Upper lobe of left lung (tissue), 4 donors: ENCODE measurements at regions not wholly inside any gene's neighbourhood (a gene's known extent, or its start where the extent isn't known, plus 50 kb on each side); places are given as distances from the start of the nearest gene placed in this dataset.

ENCODE experiments used
- CTCF ChIP-seq, 6 experiments: fragments of 450-650 bp in 4 of 6; fragments of 200-600 bp in 2 of 6; sonication (generic) in 2 of 6; IDR thresholded peaks; one replicate each; pipeline ENCODE4 v1.5.1; 2016 to 2019; ENCODE audit warnings: antibody characterized with exemption in 6 of 6
- EP300 ChIP-seq, 4 donors: sonication (generic); formaldehyde crosslinking; IDR thresholded peaks; one replicate each; pipeline ENCODE4 v1.5.1; 2017; ENCODE audit warnings: antibody characterized with exemption in 4 of 4, control low read depth in 2 of 4
- POLR2A ChIP-seq, 4 donors: fragments of 450-650 bp; IDR thresholded peaks; one replicate each; pipeline ENCODE4 v1.5.1; 2016 to 2017; ENCODE audit warnings: antibody characterized with exemption in 4 of 4, mild to moderate bottlenecking in 2 of 4
- POLR2AphosphoS5 ChIP-seq, 2 donors: sonication (generic); formaldehyde crosslinking; IDR thresholded peaks; one replicate each; pipeline ENCODE4 v1.5.1; 2017; ENCODE audit warnings: antibody characterized with exemption in 2 of 2

DNA sequence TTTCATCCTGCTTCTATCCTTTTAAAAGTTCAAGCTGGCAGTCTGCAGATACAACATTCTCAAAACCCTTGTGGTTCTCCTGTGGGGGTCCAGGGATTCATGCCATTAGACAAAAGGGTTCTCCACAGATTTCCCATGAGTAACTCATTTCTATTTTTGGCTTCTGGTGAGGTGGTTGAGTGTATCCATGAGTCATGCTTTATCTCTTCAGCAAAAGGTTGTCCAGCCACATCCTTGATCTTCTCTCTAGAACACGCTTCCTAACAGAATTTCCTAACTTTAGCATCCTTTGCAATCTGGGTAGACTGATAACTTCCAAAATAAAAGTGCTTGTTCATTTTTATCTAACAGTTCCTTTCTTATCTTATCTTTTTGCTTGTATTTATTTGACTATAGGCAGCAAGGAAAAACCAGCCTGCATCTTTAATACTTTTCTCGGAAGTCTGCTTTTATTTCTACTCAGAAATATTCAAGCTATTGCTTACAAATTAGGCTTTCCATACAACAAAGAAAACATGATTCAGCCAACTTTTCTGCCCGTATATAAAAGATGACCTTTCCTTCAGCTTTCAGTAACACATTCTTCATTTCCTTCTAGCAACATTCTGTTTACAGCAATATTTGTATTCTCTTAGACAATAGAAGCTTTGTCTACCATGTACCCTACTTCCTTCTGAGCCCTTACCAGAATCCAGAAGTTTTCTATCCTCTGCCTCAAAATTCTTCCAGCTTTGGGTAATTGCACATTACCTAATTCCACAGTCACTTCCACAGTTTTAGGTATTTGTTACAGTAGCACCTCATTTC lies 79.3 kb upstream of the IL6 start:
- TF ChIP-seq CTCF (IDR thresholded peaks at IDR 0.05) = no peak
- no peak for TF ChIP-seq EP300 (IDR thresholded peaks at IDR 0.05)
- TF ChIP-seq POLR2A (IDR thresholded peaks at IDR 0.05) = no peak
- no peak for TF ChIP-seq POLR2AphosphoS5 (IDR thresholded peaks at IDR 0.05)
